ENCODE measurements at regions not wholly inside any gene's neighbourhood (a gene's known extent, or its start where the extent isn't known, plus 50 kb on each side); places are given as distances from the start of the nearest gene placed in this dataset.
"Not testable (repeated sequence)": the region's sequence is repeated elsewhere in the genome, so short reads cannot be mapped to it uniquely, and the experiment has no call there.

DNA sequence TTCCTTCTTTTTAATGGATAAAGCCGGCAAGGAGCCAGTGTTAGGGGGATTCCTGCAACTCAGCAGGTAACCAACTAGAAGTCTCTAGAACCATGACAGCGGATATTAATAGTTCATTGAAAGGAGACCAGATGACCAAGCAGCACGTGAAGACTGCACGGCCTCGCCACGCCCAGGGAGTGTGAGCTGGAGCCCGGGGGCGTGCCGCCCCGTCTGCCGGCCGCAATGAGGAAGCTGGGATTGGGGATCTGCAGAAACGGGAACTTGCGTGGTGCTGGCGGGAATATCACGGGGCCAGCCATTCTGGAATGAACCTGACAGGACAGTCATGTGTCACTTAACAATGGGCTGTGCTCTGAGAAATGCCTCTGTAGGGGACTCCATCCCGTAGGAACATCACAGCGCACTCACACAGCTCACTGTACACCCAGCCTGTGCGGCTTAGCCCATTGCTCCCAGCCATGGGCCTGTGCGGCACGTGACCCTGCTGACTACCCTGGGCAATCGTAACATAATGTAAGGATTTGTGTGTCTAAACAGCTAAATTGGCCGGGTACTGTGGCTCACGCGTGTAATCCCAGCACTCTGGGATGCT is 4092.8 kb upstream of the TPTE start:
- DNase-seq (ENCODE audit: low spot score) = not testable (repeated sequence)

GRCh38 chr21:6429924-6430323 is 4091.5 kb upstream of the TPTE start:
- DNase-seq (ENCODE audit: low spot score) = not testable (repeated sequence)

DNA sequence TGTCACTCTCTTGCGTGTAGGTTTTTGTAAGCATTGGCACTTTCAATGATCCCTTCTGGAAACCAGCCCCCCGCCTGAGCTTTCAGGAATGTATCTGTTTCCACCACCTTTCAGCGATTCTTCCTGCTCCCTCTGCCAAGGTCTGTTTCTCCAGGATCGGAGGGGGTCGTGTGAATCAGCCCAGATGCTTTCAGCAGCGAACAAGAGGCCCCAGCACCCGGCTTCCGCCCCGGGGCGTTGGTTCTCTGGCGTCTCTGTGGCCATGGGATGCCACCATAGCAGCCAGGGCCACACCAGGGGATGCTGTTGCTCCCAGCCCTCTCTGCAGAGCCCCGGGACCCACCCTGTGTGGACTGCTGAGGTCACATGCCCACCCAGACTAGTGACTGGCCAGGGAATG is 4088.2 kb upstream of the TPTE start:
- not testable (repeated sequence) for DNase-seq (ENCODE audit: low spot score)

DNA sequence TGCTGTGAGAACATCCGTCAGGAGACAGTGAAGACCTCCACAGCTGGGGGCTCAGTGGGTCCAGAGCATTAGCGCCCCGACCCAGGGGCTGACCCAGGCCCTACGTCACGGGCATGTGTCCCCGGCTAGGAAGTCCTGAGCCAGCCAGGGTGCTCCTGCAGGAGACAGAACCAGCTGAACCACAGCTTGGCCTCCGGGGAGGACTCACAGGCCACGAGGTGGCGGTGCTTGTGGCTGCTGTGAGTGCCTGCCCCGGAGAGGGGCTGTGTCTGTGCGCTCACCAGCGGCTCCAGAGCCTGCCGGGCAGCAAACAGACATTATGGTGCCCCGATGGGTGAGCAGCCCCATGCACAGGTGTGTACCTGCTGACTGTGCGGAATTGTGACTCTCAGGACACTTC is 4085.2 kb upstream of the TPTE start:
- not testable (repeated sequence) for DNase-seq (ENCODE audit: low spot score)

DNA sequence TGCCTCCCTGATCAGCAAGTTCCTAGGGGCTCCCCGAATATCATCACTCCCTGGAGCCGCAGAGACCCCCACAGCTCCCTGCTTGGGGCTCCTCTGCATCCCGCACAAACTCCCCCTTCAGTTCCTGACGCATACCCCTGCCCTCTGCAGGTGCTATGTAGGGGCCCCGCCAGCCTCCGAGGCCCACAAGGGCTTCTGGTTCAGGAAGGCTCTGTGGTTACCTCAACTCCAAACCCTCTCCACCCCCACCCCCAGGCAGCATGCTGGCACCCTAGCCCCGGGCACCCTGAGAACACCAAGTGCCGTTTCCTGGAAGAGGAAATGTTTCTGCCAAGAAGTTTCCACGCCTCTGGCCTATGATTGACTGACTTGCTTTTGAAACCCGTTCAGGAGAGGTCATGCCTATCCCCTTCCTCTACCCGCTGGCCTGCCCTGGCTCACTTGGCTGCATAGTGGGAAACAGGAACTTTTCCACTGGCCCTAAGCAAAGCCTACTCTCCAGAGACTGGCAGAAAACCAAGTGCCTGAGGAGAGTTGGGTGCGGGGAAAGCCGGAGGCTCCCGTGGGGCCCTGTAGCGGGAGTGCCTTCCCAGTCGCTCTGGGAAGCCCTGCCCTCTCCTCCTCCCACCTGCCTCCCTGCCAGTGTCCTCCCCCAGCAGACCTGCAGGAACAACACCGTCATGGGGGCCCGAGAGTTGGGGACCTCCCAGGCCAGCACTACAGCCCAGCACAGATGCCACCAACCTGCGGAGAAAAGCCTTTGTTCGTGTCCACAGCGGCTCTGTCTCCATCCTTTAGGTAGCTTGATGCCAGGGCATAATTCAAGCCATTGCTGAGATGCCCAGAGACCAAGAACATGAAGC is 4084.2 kb upstream of the TPTE start:
- not testable (repeated sequence) for DNase-seq (ENCODE audit: low spot score)

DNA sequence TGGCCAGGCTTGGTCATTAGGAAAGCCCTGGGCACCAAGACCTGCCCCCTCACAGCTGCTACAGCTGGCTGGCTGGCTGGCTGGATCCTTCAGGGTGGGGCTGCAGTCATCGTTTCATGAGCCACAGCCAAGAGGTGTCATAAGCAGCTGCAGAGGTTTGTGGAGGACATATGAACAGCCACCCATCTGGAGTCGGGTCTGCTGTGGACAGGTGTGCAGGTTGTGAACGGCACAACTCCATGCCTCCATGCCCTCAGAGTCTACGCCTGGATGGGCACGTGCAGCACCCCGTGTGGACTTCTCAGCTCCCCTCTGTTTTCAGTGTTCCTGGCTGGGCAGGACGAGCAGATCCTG is 4083.6 kb upstream of the TPTE start:
- DNase-seq (ENCODE audit: low spot score) = not testable (repeated sequence)

- not testable (repeated sequence) for DNase-seq (ENCODE audit: low spot score)
Measured at GRCh38 chr21:6439058-6439457, 4082.3 kb upstream of the TPTE start.

DNA sequence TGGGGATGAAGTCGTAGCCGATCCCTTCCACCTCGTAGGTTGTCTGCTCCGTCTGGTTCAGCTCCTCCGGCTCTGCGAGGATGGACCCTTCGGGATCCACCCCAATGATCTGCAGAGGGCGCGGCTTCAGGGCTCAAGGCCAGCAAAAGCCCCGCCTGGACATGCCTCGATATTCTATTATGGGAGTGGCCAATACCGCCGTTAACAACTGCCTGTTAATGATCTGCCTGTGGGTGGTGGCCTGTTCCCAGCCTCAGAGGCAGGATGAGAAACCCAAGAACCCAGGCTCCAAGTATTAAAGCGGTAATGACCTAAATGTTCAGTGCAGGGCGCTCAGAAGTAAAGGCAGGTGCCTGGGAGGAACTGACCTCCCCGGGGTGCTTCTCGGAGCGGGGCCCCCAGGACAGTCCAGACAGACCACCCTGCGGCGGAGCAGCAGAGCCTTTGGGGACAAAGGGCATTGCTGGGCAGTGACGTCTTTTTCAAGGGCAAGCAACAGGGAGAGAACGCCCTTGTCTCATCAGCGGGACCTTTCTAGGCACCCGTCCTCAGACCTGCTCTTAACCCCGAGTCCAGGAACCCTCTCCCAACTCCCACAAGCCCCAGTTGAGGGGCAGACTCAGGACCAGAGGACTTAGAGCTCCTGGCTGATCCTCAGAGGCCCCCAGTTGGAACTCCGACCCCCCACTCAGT is 4066.6 kb upstream of the TPTE start:
- not testable (repeated sequence) for DNase-seq (ENCODE audit: low spot score)

GRCh38 chr21:6456011-6456661 is 4065.2 kb upstream of the TPTE start:
- DNase-seq (ENCODE audit: low spot score) = not testable (repeated sequence)

GRCh38 chr21:6459761-6460160 is 4061.6 kb upstream of the TPTE start:
- not testable (repeated sequence) for DNase-seq (ENCODE audit: low spot score)

DNA sequence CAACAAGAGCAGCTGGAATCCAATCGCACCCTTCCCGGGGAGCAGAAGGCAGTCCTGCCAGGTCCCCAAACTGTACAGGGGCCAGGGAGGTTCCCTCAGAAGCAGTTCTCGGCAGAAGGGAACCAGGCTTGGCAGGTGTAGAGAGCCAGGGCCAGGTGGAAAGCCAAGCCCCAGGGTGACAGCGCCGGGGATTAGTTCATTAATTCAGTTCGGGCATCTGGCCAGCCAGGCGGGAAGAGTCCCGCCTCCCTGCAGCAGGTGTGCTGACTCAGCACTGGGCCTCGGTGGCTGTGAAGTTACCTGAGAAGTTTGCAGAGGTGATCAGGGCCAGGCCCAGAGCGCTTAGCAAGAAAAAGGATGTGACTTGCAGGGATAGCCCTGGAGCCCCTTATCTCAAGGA is 4060.0 kb upstream of the TPTE start:
- DNase-seq (ENCODE audit: low spot score) = not testable (repeated sequence)

GRCh38 chr21:6464419-6464818 is 4057.0 kb upstream of the TPTE start:
- DNase-seq (ENCODE audit: low spot score) = not testable (repeated sequence)

DNA sequence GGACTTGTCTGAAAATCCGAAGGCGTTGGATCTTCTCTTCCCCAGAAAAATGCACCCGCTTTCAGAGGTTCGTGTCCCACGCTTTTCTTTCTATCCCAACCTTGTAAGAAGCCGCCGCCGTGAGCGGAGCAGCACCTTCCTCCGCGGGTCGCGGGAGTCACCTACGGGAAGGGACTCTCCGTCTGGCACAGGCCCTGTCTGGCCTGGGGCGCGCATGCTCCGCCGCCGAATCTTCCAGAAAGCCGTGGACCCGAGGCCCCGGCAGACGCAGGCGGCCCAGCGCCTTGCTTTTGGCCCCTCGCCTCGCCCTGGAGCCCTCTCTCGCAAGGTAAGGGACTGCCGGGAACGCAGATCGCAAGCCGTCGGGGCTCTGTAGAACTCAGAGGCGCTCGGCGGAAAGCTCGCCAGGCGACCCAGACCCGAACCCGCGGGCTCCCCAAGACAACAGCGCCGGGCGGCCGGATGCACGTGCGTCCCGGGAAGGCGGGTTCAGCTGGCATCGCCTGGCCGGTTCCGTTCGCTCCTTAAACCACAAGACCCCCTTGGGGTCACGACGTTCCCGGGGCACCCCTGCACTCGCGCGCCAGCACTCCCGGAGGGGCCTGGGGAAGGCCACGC is 4055.2 kb upstream of the TPTE start:
- DNase-seq (ENCODE audit: low spot score) = not testable (repeated sequence)

DNA sequence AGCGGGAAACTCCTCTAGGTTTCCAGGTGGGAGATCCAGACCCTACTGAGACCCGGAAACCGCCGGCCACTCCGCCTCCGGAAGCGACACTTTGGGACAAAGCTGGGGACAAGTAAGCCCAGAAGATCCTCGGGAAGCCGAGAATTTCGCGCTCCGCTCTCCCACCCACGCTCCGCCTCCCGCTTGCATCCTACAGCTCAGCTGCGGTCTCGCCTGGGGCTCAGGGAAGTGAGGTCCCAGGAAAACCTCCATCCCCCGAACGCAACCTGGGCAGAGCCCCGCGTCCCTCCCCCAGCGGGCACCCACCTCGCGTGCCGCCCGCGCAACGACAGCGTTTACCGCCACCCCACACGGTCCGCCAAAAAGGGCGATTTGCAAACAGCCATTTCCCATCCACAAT is 4054.7 kb upstream of the TPTE start:
- not testable (repeated sequence) for DNase-seq (ENCODE audit: low spot score)

GRCh38 chr21:6467189-6467774 is 4054.1 kb upstream of the TPTE start:
- not testable (repeated sequence) for DNase-seq (ENCODE audit: low spot score)

- not testable (repeated sequence) for DNase-seq (ENCODE audit: low spot score)
Measured at GRCh38 chr21:6467907-6468306, 4053.5 kb upstream of the TPTE start.

DNA sequence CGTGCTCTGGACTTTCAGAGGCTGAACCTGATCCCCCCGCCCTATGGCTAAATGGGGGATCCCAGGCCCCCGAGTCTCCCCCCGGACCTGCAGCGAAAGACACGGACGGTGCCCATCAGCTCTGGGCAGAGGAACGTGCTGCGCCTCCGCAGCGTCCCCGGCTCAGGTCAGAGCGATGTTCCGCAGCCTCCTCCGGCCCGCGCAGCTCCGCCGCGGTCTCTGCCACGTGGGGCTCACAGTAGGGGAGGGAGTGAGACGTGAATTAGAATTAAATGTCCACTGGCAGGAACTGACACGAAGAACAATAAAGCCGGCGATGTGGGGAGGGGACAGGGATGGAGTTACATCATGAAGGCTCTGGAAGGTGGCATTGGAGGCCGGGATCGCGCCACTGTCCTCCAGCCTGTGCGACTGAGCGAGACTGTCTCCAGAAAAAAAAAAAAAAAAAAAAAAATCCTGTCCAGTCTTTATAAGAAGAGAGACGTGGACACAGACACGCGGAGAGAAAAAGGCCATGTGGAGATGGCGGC is 4053.0 kb upstream of the TPTE start:
- not testable (repeated sequence) for DNase-seq (ENCODE audit: low spot score)

DNA sequence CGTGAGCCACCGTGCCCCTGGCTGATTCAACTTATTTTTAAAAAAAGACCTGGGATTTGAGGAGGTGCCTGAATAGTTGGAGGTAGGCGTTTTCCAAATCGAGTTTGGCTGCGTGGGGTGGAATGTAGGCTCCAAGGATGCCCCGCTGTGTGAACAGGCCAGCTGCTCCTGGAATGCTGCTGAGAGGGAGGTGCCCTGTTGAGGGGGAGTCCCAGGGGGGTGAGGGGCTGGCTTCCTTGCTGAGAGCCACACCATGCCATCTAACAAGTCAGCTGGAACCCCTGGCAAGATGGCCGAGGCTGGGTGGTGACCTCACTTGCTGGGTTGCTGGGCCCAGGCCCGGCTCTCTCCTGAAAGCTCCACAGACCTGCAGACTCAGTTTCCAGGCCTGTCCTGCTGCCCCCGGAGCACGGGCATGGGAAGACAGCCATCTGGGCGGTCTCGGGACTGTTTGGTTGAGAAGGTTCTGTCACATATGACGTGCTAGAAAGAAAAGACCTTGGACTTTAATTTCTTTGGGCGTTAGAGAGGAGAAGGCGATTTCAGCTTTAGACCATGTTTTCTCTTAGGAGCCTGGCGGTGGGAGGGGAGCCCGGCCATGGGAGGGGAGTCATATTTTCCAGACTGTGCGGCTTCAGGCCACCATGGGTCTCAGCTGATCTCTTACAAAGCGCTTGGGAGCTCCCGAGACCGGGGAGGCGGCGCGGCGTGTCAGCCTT is 4047.0 kb upstream of the TPTE start:
- DNase-seq (ENCODE audit: low spot score) = not testable (repeated sequence)

GRCh38 chr21:6481116-6481515 is 4040.3 kb upstream of the TPTE start:
- DNase-seq (ENCODE audit: low spot score) = not testable (repeated sequence)

GRCh38 chr21:6482616-6483015 is 4038.8 kb upstream of the TPTE start:
- not testable (repeated sequence) for DNase-seq (ENCODE audit: low spot score)

Data from ecto neural progenitor cell (in vitro differentiated cells).